HUDEP-2 (cell line): ENCODE measurements at regions not wholly inside any gene's neighbourhood (a gene's known extent, or its start where the extent isn't known, plus 50 kb on each side); places are given as distances from the start of the nearest gene placed in this dataset.
A peak's percentile ranks its signal among the peaks of the same experiment; 100 is the strongest.

Experiments used
- DNase-seq, 76 experiments: peaks; one replicate each; lab custom pipeline; 2025; ENCODE audit not compliant: unreplicated experiment in 76 of 76; lab: John Stamatoyannopoulos, UW

DNA sequence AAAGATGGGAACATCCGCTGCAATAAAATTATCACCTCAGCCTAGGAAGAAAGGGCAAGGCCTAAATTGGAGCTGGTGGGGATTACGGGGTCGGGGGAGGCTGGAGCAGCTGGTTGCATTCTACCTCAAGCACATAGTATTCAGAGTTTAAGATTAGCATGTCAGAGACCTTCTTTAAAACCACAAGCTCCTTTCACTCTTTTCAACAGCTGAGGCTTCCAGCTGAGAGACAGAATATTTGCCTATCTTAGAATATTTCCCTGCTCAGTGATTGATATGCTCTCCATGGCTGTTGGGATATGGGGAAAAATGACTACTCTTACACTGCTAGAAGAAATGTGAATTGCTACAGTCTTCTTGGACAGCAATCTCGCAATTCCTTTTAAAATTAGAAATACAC, 248.6 kb downstream of the TBX15 start:
- DNase-seq, result no peak

- DNase-seq, result no peak
Observed at GRCh38 chr1:118736322-118736721, 251.8 kb downstream of the TBX15 start.

DNA sequence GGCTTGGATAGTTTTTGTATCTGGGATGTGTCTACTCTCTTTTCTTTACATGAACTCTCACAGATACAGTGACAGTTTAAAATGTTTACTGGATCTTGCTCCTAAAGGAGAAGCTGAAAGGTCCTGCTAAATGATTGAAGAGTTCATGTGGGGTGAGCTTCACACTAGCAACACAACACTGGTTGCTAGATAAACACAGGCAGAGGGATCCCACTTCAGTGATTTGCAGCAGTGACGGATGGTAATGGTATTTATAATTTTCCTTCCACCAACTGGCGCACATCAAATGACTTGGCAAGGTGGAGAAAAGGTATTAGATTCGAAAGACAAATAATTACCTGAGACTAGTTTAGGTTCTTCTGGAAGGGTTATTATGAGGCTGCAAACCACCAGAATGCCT, 270.2 kb downstream of the TBX15 start:
- no peak for DNase-seq

DNA sequence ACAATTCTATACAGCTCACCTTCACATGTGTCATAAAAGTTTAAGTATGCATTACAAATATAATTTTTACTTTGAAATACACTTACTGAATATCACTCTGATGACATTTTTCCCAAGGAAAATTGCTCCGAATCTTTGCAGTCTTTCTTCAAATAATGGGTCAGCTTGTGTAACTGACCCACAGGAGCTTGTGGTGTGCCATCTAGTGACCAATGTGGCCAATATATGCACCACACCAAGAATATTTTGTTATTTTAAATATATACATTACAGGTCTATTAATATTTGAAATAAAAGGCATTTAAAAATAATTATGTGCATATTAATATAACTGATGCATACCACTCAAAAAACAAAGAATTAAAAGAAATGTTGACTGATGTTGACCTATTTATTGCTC, 271.4 kb downstream of the TBX15 start:
- no peak for DNase-seq

DNA sequence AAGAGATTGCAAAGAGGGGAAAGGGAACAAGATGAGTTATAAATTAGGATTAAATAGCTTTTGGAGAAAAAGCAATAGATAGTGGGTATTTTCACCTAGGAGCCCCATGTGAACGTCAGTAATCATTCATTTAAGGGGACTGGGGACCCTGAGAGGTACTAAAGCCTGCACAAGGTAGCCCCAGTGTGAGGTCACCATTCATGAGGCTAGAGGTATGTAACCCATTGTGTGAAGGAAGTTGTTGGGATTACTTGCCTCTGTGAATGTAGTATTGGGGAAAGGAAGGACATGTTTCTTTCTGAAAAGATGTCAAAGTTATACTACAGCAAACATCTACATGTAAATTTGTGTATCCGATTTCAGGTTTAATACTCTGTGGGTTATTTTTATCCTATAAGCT, 276.8 kb downstream of the TBX15 start:
- no peak for DNase-seq

DNA sequence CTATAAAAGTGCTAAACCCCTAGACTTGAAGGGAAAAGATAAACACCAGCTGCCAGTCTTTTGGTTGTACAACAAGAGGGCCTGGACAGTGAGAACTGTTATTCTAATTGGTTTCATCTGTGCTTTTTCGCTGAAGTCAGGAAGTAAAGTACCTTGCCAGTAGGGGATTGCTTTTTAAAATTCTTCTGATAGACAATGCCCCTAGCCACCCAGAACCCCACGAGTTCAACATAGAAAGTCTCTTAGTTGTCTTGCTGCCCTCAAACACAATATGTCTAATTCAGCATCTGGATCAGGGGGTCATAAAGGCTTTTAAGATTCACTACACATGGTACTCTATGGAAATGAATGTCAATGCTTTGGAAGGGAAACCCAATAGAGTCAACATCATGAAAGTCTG, 289.2 kb downstream of the TBX15 start:
- no peak for DNase-seq

GRCh38 chr1:118692143-118692542, 296.0 kb downstream of the TBX15 start:
- no peak for DNase-seq

- DNase-seq, result no peak
Observed at GRCh38 chr1:118688891-118689290, 299.3 kb downstream of the TBX15 start.

DNA sequence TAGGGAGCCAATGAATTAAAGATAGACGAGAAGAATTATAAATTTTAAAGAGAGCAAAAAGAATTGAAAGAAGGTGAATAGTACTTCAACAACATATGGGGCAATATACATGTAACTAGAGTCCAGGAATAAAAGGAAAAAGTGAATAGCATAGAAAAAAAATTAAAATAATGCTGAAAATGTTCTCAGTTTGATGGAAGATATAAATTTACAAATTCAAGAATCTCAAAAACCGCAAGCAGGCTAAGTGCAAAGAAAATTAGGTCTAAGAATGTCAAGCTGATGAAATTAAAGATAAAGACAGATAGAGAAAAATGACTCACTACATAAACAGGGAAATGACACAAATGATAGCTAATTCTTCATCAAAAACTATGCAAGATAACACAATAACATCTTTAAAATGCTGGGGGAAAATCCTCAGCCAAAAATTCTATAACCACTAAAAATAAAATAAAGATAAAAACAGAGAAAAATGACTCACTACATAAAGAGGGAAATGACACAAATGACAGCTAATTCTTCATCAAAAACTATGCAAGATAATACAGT, 326.3 kb downstream of the TBX15 start:
- no peak for DNase-seq

DNA sequence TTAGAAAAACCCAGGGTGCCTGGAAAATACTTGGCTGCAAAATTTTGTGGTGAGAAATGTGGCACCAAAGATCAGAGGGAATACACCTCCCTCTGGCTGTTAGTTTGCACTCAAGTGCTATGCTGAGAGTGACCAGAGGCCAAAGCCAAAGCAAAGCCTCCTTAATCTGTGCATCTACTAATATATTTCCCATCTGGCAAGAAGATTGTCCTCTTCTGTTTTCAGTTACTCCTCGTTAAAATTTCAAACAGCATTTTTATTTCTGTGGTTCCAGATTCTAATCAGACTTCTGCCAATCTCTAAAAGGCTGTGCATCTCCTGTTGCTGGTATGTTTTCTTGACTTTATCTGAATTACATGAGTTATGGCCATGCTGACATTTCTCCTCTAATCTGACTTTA, 327.4 kb downstream of the TBX15 start:
- no peak for DNase-seq

DNA sequence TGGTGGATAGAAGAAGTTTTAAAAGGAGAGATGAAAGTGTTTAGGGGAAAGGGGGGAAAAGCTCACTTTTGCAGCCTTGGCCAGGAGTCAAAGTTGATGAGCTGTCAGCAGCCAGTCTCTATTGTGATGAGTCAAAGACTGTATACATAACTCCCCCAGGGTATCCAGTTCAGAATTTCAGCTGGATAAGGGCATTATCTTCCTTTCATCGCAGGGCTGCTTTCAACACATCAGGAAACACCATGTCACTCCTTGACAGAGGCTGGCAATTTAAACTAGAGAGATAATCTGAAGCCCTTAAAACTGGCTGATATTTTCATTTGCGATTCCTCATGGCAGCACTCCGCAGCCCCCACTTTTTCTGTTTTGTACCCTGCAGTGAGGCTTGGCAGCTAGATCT, 328.5 kb downstream of the TBX15 start:
- no peak for DNase-seq

- DNase-seq, result no peak
Observed at GRCh38 chr1:118650107-118650807, 337.9 kb downstream of the TBX15 start.

DNA sequence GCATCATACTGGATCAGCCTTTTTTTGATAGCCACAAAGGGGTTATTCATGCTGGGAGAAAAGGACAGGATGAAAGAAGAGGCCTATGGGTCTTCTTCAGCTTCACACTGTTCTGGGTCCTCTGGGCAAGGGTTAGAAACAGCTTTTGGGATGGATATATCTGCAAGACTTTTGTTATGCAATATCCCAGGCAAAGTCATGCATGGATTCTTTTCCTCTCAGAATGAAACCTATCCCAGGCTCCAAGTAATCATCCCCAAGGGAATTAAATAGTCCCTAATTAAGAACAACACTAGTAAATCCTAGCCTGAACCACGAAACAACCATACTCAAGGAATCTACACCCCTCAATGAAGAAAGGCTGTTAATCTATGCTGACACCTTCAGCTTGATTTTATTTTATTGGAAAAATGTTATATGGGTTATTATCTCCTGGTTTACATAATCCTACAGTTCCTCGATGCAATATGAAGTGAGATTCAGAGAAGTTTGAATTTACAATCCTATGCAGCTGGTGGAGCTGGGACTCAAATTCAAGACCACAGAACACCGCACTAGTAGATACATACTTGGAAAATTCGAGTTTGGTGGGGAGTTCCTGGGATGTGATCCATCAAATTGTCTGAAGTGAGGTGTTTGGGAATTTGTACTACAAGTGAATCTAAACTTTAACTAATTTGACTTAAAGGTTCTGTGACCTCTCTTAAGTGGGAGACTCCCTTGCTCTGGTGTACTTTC, 338.6 kb downstream of the TBX15 start:
- no peak for DNase-seq

- no peak for DNase-seq
Observed at GRCh38 chr1:118636004-118636403, 352.1 kb downstream of the TBX15 start.

GRCh38 chr1:118627435-118627834, 360.7 kb downstream of the TBX15 start:
- DNase-seq, result no peak

DNA sequence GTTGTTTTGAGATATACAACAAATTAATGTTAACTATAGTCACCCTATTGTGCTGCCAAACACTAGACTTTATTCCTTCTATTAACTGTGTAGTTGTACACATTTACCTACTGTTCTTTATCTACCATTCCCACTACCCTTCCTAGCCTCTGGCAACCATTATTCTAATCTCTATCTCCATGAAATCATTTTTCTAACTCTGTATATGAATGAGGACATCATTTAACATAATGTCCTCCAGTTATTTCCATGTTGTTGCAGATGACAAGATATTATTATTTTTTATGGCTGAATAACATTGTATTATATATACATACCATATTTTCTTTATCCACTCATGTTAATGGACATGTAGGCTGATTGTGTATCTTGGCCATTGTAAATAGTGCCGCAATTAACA, 366.3 kb downstream of the TBX15 start:
- DNase-seq, result no peak

GRCh38 chr1:118618618-118619340, 369.4 kb downstream of the TBX15 start:
- DNase-seq, result peak in 1 of 76 experiments; percentile 1

DNA sequence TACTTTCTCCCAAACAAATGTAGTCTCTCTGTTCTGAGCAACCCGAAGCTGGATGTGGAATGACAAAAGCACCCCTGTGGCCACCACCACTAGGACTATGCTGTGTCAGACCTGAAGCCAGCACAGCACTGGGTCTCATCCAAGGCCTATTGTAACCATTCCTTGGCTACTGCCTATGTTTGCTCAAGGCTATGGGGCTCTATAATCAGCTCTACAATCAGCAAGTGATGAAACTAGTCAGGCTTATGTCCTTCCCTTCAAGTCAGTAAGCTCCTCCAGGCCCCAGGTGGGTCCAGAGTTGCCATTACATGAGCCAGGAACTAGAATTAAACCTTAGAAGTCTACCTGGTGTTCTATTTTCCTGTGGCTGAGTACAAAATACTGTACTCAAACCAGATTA, 370.2 kb downstream of the TBX15 start:
- DNase-seq, result no peak

DNA sequence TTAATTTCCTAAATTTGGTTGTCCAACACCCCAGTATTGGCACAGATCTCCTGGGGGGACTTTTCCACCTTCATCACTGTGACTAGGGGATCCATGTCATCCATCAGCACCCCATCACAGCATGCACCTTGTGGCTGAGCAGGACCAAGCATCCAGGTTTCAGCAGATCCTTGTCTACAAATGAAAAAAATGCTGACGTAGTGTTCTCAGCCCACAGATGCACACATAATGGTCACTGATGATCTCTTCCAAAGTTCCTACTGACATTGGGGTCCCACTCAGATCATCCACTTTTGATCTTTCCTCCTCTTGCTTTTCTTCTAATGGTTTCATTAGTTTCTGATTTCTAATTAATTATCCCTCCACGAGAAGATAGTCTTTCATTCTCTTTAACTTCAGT, 373.1 kb downstream of the TBX15 start:
- no peak for DNase-seq

DNA sequence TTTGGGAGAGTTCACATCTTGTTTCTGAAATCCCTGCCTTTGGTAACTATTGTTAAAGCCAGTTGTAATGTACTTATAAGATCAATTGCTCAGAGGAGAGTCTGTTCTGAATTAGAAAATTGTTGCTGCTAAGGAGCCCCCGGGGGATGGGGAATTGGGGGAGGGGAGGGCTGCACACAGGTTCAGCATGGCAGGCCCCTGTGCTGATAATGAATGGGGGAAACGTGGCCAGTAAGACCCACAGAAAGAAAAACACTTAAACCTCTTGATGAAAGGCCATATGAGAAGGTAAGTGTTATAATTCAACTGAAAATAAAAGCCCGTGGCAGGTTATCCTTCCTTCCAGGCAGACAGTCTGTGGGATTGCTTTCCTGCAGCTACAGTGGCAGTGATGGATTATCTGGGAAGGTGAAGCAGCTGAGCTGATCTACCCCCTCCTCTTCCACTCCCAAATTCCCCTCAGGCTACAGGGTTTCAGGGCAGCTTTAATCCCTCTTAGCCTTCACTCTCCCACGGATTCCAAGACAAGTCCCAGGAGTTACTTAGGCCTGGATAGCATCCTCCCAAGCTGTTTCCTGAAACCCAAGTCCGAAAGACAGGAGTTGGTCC, 398.8 kb downstream of the TBX15 start:
- no peak for DNase-seq

DNA sequence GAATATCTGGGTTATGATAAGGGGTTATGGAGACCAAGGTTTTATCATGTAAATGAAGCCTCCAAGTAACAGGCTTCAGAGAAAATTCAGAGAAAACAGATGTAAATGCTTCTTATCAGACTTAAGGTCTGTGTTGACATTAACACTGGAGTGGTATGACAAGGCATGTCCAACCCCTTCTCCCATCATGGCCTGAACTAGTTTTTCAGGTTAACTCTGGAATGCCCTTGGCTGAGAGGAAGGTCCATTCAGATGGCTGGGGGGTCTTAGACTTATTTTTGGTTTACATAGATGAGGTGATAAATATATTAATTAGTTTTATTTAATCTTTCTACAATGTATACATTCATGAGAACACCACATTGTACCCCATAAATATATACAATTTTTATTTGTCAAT, 399.6 kb downstream of the TBX15 start:
- no peak for DNase-seq
